Esophagus muscularis mucosa (tissue), 3 donors: ENCODE measurements at regions not wholly inside any gene's neighbourhood (a gene's known extent, or its start where the extent isn't known, plus 50 kb on each side); places are given as distances from the start of the nearest gene placed in this dataset.

Experiments
- CTCF ChIP-seq, 3 experiments: fragments of 200-600 bp in 2 of 3; fragments of 450-650 bp in 1 of 3; sonication (generic) in 2 of 3; IDR thresholded peaks; one replicate each; pipeline ENCODE4 v1.5.1; 2017 to 2019; ENCODE audit warnings: antibody characterized with exemption in 3 of 3, mild to moderate bottlenecking in 2 of 3, moderate library complexity in 1 of 3
- POLR2A ChIP-seq: fragments of 450-650 bp; IDR thresholded peaks from one replicate; pipeline ENCODE4 v1.6.1; 2017; ENCODE audit warnings: antibody characterized with exemption, moderate library complexity, mild to moderate bottlenecking, low read depth

DNA sequence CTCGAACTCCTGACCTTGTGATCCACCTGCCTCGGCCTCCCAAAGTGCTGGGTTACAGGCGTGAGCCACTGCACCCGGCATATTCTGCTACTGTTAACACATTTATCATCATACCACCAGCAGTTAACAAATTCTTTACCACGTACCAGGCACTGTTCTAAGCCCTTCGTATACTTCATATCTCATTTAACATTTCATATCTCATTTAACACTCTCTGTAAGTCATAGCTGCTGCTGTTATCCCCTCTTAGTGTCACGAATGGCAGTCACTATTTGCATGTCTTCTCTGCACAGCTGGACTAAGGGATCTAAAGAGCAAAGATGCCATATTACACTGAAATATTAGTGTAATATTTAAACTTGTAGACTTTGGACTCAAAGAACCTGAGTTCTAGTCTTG, 462.5 kb upstream of the DAB1 start:
- no peak for TF ChIP-seq CTCF (IDR thresholded peaks at IDR 0.05)
- no peak for TF ChIP-seq POLR2A
